Stimulated activated naive CD8-positive, alpha-beta T cell treated with anti-CD3 and anti-CD28 coated beads, Interleukin-15, amount 100 ng/mL, for 72 hours (primary cell): ENCODE measurements at regions not wholly inside any gene's neighbourhood (a gene's known extent, or its start where the extent isn't known, plus 50 kb on each side); places are given as distances from the start of the nearest gene placed in this dataset.

Source experiments
- ATAC-seq: fragments of 150-1000 bp; cut with Tn5 transposase; 2 replicates; pipeline ENCODE4 v1.10.0; 2021; ENCODE audit warnings: mild to moderate bottlenecking, moderate library complexity
- DNase-seq, 2 donors: peaks; one replicate each; pipeline ENCODE4 v3.0.0; 2021 to 2022
- H3K27ac Mint-ChIP-seq, 2 donors: one replicate each; pipeline ENCODE4 v1.8.0; 2022; ENCODE audit warnings: mild to moderate bottlenecking in 2 of 2, mixed read lengths in 2 of 2, moderate library complexity in 2 of 2
- H3K27me3 Mint-ChIP-seq: one replicate; pipeline ENCODE4 v1.8.0; 2022; ENCODE audit warnings: mixed read lengths
- H3K4me1 Mint-ChIP-seq: one replicate; pipeline ENCODE4 v1.8.0; 2022; ENCODE audit warnings: mild to moderate bottlenecking, mixed read lengths
- H3K4me3 Mint-ChIP-seq, 2 donors: one replicate each; pipeline ENCODE4 v1.8.0; 2022; ENCODE audit warnings: mild to moderate bottlenecking in 2 of 2, mixed read lengths in 2 of 2, moderate library complexity in 1 of 2
- H3K9me3 Mint-ChIP-seq, 2 donors: one replicate each; pipeline ENCODE4 v1.8.0; 2022; ENCODE audit warnings: mixed read lengths in 2 of 2

DNA sequence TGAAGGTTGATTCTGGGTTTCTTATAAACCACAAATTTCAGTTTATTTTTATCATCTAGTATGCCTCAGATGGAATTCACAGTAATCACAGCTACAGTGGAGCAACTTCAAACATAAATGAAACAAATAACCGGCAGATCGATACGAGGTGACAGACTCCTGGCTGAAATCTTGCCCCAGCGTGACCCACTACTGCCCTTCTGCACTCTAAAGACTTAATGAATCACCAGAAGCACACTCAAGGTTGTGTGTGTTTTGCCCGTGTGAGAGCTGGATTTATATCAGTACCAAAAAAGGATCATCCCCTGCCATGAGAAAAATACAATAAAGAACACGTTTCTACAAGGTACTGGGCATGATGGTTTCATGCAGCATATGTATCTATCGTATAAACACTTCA, 161.7 kb downstream of the KLF12 start:
- H3K4me1 Mint-ChIP-seq: peaks cover 37% of the 10 kb centered on the region
- no peak for DNase-seq
- peaks cover 0 to 18% of the 10 kb centered on the region in 2 donors for H3K9me3 Mint-ChIP-seq
- no peaks in the 10 kb centered on the region for H3K27me3 Mint-ChIP-seq
- no peak for ATAC-seq
- no peak overlapping the region for H3K27ac Mint-ChIP-seq
- H3K4me3 Mint-ChIP-seq: no peak overlapping the region

DNA sequence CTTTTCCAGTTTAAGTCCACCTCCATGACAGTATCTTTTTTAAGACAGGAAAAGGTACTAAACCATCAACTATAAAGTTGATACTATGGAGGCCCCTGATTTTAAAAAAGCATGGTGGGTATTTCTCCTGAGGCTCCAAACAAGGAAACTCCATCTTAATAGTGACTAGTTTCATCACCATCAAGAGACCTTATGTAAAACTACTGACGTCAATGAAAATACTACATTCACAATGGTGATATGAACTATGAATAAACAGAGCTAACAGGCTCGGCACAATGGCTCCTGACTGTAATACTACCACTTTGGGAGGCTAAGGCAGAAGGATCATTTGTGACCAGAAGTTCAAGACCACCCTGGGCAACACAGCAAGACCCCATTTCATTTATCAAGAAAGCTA, 162.7 kb downstream of the KLF12 start:
- DNase-seq: no peak
- Mint-ChIP-seq H3K9me3 (peaks cover 0 to 15% of the 10 kb centered on the region in 2 donors), H3K27me3 (no peaks in the 10 kb centered on the region), H3K27ac (no peak overlapping the region), H3K4me3 (no peak overlapping the region), H3K4me1 (peaks cover 34% of the 10 kb centered on the region)
- ATAC-seq: no peak

GRCh38 chr13:73970421-73971055, 163.7 kb downstream of the KLF12 start:
- H3K27me3 Mint-ChIP-seq: no peaks in the 10 kb centered on the region
- peaks cover 0 to 8% of the 10 kb centered on the region in 2 donors for H3K9me3 Mint-ChIP-seq
- H3K4me3 Mint-ChIP-seq: no peak overlapping the region
- ATAC-seq (no peak), DNase-seq (no peak)
- H3K27ac Mint-ChIP-seq: no peak overlapping the region
- peaks cover 30% of the 10 kb centered on the region for H3K4me1 Mint-ChIP-seq

DNA sequence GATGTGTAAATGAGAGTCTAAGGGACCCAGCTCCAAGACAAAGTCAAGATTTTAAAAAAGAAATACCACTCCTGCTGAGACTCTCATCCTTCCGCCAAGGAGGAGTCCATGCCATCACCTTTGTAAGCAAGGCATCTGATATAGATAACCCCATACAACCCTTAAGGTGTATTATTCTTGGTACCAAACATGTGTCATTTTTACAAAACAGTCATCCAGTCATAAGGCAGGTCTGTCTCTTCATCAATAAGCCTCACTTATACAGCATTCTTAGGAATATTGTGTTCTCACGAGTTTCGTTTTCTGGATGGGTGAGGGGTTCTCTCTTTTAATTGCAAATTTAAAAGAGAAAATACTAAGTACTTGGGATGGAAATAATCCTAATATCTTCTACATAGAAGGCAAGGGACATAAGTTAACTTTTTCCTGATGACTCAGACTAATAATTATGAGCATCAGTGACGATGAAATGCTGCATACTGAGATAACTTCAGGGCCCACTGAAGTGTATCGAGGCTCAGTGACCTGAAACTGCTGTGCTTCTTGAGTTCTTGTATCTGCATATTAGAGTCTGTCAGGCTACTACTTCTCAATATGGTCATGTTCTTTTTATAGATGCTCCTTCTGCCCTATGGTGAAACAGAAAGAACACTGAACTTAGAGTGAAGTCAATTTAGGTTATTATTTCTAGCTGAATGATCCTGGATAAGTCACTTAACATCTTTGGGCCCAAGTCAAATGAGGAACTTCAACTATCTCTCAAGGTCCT, 166.6 kb downstream of the KLF12 start:
- Mint-ChIP-seq H3K9me3 (no peaks in the 10 kb centered on the region), H3K4me1 (peaks cover 21% of the 10 kb centered on the region), H3K27ac (no peak overlapping the region), H3K4me3 (no peak overlapping the region), H3K27me3 (no peaks in the 10 kb centered on the region)
- no peak for DNase-seq
- ATAC-seq: no peak

GRCh38 chr13:73966331-73966730, 167.9 kb downstream of the KLF12 start:
- no peak for DNase-seq
- Mint-ChIP-seq H3K4me1 (peaks cover 25% of the 10 kb centered on the region), H3K27me3 (no peaks in the 10 kb centered on the region), H3K9me3 (peaks cover 0 to 5% of the 10 kb centered on the region in 2 donors), H3K27ac (peak overlapping the region in 1 of 2 donors; percentile 37), H3K4me3 (no peak overlapping the region)
- ATAC-seq: no peak

DNA sequence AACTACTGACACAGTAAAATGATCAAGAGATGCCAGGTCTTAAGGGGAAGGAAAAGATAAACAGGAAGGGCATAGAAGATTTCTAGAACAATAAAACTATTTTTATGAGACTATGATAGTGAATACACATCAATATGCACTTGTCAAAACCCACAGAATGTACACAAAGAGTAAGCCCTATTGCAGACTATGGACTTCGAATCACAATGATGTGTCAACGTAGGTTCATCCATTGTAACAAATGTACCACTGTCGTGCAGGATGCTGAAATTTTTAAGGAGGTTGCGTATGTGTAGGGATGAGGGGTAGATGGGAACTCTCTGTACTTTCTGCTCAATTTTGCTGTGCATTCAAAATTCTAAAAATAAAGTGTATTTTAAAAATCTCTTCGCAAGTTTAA, 171.9 kb downstream of the KLF12 start:
- no peaks in the 10 kb centered on the region for H3K27me3 Mint-ChIP-seq
- H3K9me3 Mint-ChIP-seq: peaks cover 0 to 5% of the 10 kb centered on the region in 2 donors
- H3K27ac Mint-ChIP-seq: no peak overlapping the region
- no peak for DNase-seq
- no peak for ATAC-seq
- peaks cover 13% of the 10 kb centered on the region for H3K4me1 Mint-ChIP-seq
- H3K4me3 Mint-ChIP-seq: no peak overlapping the region

GRCh38 chr13:73961181-73961580, 173.0 kb downstream of the KLF12 start:
- H3K27ac Mint-ChIP-seq: no peak overlapping the region
- DNase-seq (no peak), ATAC-seq (no peak)
- H3K27me3 Mint-ChIP-seq: no peaks in the 10 kb centered on the region
- no peak overlapping the region for H3K4me3 Mint-ChIP-seq
- H3K9me3 Mint-ChIP-seq: peaks cover 0 to 5% of the 10 kb centered on the region in 2 donors
- peaks cover 21% of the 10 kb centered on the region for H3K4me1 Mint-ChIP-seq

- H3K4me3 Mint-ChIP-seq: no peak overlapping the region
- H3K4me1 Mint-ChIP-seq: peaks cover 28% of the 10 kb centered on the region
- no peak overlapping the region for H3K27ac Mint-ChIP-seq
- ATAC-seq: no peak
- no peak for DNase-seq
- H3K9me3 Mint-ChIP-seq: peaks cover 0 to 5% of the 10 kb centered on the region in 2 donors
- H3K27me3 Mint-ChIP-seq: no peaks in the 10 kb centered on the region
These were observed 173.7 kb downstream of the KLF12 start for GRCh38 chr13:73960474-73960873.

DNA sequence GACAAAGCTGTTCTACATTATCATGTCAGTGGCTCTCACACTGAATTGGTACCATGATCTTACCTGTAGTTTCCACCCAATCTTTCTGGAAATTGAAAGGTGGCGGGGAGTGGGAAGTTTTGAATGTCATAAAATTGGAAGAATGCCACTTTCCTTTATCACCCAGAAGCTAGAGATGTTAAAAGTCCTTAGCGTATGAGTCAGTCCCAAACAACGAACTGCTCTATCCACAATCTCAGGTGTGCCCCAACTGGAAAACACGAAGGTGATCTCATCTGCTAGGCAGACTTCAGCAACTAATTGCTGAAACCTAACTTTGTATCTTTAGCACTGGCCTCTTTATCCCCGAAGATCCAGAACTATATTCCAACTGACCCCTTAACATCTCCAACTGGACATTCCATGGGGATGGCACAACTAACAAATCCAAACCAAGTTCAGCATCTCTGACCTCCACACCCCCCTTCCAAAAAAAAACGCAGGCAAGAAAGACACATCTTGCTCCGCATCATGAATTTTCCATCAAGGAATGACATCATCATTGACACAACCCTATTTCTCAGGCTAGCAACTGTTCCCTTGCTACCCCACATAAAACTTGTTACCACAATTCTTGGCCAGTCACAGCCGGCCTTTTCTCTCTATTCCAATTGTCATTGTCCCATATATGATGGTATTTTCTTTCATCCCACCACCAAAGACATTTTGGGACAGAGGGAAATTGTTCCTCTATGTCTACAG, 175.4 kb downstream of the KLF12 start:
- H3K4me3 Mint-ChIP-seq: no peak overlapping the region
- H3K27me3 Mint-ChIP-seq: no peaks in the 10 kb centered on the region
- ATAC-seq: no peak
- H3K27ac Mint-ChIP-seq: no peak overlapping the region
- no peak for DNase-seq
- H3K9me3 Mint-ChIP-seq: peaks cover 0 to 5% of the 10 kb centered on the region in 2 donors
- peaks cover 28% of the 10 kb centered on the region for H3K4me1 Mint-ChIP-seq

GRCh38 chr13:73957889-73958288, 176.3 kb downstream of the KLF12 start:
- no peak overlapping the region for H3K27ac Mint-ChIP-seq
- H3K4me1 Mint-ChIP-seq: peaks cover 29% of the 10 kb centered on the region
- no peak overlapping the region for H3K4me3 Mint-ChIP-seq
- H3K9me3 Mint-ChIP-seq: peaks cover 0 to 5% of the 10 kb centered on the region in 2 donors
- H3K27me3 Mint-ChIP-seq: no peaks in the 10 kb centered on the region
- DNase-seq (no peak), ATAC-seq (no peak)

DNA sequence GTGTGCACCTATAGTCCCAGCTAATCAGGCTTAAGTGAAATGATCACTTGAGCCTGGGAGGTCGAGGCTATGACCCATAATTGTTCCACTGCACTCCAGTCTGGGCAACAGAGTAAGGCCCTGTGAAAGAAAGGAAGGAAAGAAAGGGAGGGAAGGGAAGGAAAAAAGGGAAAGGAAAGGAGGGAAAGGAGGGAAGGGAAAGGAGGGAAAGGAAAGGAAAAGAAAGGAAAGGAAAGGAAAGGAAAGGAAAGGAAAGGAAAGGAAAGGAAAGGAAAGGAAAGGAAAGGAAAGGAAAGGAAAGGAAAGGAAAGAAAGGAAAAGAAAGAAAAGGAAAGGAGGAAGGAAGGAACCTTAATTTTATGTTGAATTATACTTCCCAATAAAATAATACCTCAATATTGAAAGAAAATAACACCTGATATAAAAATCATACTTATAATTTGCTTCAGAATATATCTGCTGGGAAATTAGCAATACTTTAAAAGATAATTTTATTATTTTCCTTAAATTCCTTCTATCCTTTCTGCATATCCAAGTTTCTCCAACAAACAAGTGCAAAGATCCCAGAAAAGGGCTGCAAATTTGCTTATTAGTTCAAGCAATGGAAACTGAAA, 177.3 kb downstream of the KLF12 start:
- H3K4me1 Mint-ChIP-seq: peaks cover 39% of the 10 kb centered on the region
- ATAC-seq (no peak), DNase-seq (no peak)
- H3K4me3 Mint-ChIP-seq: no peak overlapping the region
- peaks cover 0 to under 1% of the 10 kb centered on the region in 2 donors for H3K9me3 Mint-ChIP-seq
- peak overlapping the region; percentile 59 to 89 for H3K27ac Mint-ChIP-seq
- no peaks in the 10 kb centered on the region for H3K27me3 Mint-ChIP-seq

DNA sequence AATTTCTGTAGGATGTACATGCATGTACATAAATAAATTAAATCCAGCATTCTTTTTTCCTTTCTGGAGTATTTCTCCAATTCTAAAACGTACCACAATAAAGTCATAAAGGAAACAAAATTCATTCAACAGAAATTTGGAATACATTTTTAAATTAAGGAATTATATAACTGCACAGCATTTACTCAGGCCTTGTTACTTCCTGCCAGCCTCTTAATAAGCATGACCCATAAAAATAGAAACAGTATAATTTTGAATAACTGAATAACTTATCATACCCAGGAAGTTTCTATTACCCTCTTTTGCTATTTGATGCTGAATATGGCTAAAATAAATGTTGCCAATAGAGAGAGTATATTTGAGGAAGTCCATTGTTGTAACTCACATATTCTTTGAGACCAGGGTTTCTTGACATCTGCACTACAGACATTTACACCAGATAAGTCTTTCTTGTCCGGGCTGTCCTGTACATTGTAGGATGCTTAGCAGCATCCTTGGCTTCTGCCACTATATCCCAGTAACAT, 178.2 kb downstream of the KLF12 start:
- peaks cover 38% of the 10 kb centered on the region for H3K4me1 Mint-ChIP-seq
- H3K9me3 Mint-ChIP-seq: no peaks in the 10 kb centered on the region
- DNase-seq (no peak), ATAC-seq (no peak)
- H3K27ac Mint-ChIP-seq: no peak overlapping the region
- H3K4me3 Mint-ChIP-seq: no peak overlapping the region
- no peaks in the 10 kb centered on the region for H3K27me3 Mint-ChIP-seq

DNA sequence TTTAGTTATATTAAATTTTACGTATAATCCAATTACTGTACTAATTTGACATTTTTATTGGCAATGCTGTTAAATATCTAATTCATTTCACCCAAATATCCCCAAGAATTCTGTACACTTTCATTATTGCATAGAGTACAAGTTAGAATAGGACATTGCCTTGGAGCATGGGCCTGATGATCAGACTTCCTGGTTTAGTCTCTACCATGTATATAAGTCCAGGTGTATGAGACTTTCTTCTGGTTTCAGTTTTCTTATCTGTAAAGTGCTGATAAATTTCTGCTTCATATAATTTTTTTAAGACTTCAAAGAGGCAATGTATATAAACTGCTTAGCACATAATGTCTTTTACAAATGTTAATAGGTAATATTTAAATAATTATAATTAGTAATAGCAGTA, 179.4 kb downstream of the KLF12 start:
- Mint-ChIP-seq H3K4me1 (peaks cover 44% of the 10 kb centered on the region), H3K9me3 (no peaks in the 10 kb centered on the region), H3K27me3 (no peaks in the 10 kb centered on the region), H3K4me3 (no peak overlapping the region), H3K27ac (no peak overlapping the region)
- no peak for DNase-seq
- no peak for ATAC-seq

DNA sequence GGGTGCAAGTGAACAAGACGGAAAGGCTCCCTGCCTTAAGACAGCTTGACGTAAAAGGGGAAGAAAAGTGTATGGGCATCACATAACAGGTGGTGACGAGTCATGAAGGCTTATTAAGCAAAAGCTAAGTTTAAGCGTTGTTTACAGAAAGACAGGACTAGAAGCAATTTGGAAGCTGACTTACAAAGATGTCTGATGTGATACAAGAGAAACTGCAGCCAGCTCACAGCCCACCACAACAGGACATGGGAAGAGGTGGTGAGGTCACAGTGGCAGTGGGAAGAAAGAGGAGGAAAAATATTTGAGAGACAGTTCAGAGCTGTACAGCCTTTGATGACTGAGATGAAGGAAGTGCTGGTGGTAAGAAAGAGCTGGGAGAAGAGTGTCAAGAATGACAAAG, 181.6 kb downstream of the KLF12 start:
- no peak overlapping the region for H3K27ac Mint-ChIP-seq
- peaks cover 63% of the 10 kb centered on the region for H3K4me1 Mint-ChIP-seq
- ATAC-seq: no peak
- no peak for DNase-seq
- no peaks in the 10 kb centered on the region for H3K9me3 Mint-ChIP-seq
- H3K4me3 Mint-ChIP-seq: no peak overlapping the region
- H3K27me3 Mint-ChIP-seq: no peaks in the 10 kb centered on the region

DNA sequence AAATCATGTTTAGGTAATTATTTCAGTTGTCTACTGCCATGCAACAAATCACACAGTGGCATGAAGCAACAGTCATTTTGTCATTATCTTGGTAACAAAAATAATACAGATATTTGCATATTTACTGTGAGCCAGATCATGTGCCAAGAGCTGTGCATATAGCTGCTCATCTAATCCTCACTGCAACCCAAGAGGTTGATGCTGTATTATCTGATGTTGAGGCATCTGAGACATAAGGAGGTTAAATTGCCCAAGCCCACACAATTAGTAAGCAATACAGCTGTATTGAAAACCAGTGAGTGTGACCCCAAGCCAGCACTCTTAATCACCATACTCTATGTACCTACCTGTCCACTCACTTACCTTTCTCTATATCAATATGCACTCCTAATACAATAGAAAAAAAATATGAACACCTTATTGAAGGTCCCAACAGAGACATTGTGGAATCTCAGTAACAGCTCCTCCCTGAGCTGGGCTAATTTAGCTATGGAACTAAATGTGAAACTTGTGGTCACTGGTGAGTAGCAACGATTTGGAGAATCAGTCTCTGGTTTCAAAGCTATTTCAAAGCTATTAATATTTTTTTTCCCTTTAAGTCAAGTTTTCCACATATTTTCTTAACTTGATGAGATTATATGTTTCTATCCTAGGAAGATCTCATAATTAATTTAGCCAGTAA, 185.2 kb downstream of the KLF12 start:
- no peaks in the 10 kb centered on the region for H3K9me3 Mint-ChIP-seq
- H3K4me1 Mint-ChIP-seq: peaks cover 64% of the 10 kb centered on the region
- H3K27ac Mint-ChIP-seq: peak overlapping the region in 1 of 2 donors; percentile 79
- ATAC-seq: peak; percentile 81
- no peaks in the 10 kb centered on the region for H3K27me3 Mint-ChIP-seq
- no peak for DNase-seq
- H3K4me3 Mint-ChIP-seq: no peak overlapping the region
